GM12878 (cell line): ENCODE measurements at regions not wholly inside any gene's neighbourhood (a gene's known extent, or its start where the extent isn't known, plus 50 kb on each side); places are given as distances from the start of the nearest gene placed in this dataset.

Experiments
- ATAC-seq: fragments of 200-7000 bp; cut with Tn5 transposase; 3 replicates; pipeline ENCODE4 v1.9.1; 2020; ENCODE audit warnings: mild to moderate bottlenecking, moderate library complexity
- BruUV-seq: library from RNA; stranded (reverse); fragments of 400-500 nt; replicated peaks from 2 replicates; lab custom pipeline; 2021; lab: Mats Ljungman, UMichigan
- CTCF ChIA-PET: fragments of 300-600 bp; sonication (Branson Sonifier 250); formaldehyde crosslinking; extraction: SDS; loops from one replicate; lab custom pipeline; 2021; ENCODE audit warnings: inconsistent platforms; lab: Yijun Ruan, JAX
- POLR2A ChIA-PET: fragments of 350-600 bp; formaldehyde crosslinking; extraction: SDS; loops from one replicate; lab custom pipeline; 2021; ENCODE audit warnings: inconsistent platforms; lab: Charles Lee
- RAD21 ChIA-PET: fragments of 300-600 bp; sonication (Branson Sonifier 250); formaldehyde crosslinking; loops from one replicate; lab custom pipeline; 2023; ENCODE audit warnings: antibody characterized with exemption; ENCODE audit not compliant: unreplicated experiment; lab: Charles Lee
- SMC1A ChIA-PET: fragments of 300-600 bp; sonication (Branson Sonifier 250); formaldehyde crosslinking; loops from one replicate; lab custom pipeline; 2023; ENCODE audit not compliant: unreplicated experiment, uncharacterized antibody; lab: Charles Lee
- DNase-seq: peaks from one replicate; pipeline ENCODE4 v3.0.0-alpha.2; 2011; ENCODE audit warnings: low read depth, low spot score
- FAIRE-seq: peaks from 3 replicates; lab custom pipeline; 2011; peaks lifted over from hg19 to GRCh38; lab: Jason Lieb, UNC
- H2AFZ ChIP-seq: 2 replicates; pipeline ENCODE4 v1.6.0; 2011; ENCODE audit warnings: low read depth, low read length, control low read depth; ENCODE audit not compliant: control insufficient read depth
- H3K27ac ChIP-seq: 2 replicates; pipeline ENCODE4 v1.5.1; 2011; ENCODE audit warnings: control low read depth; ENCODE audit not compliant: control insufficient read depth, insufficient read depth
- H3K27me3 ChIP-seq, 2 experiments: replicated peaks in 1 of 2; 2 replicates each; pipeline versions ENCODE4 v1.6.0 to v1.6.1; 2011; ENCODE audit warnings: low read length in 1 of 2; ENCODE audit not compliant: control insufficient read depth in 2 of 2, insufficient read depth in 2 of 2
- H3K36me3 ChIP-seq, 2 experiments: 2 replicates each; pipeline ENCODE4 v1.5.1; 2011; ENCODE audit warnings: low read length in 1 of 2; ENCODE audit not compliant: control insufficient read depth in 2 of 2, insufficient read depth in 2 of 2
- H3K4me1 ChIP-seq: 2 replicates; pipeline ENCODE4 v1.6.1; 2011; ENCODE audit warnings: mild to moderate bottlenecking, low read length, moderate library complexity, mixed read lengths; ENCODE audit not compliant: control insufficient read depth, insufficient read depth
- H3K4me2 ChIP-seq: 2 replicates; pipeline ENCODE4 v1.6.0; 2011; ENCODE audit warnings: control low read depth; ENCODE audit not compliant: control insufficient read depth, insufficient read depth
- H3K4me3 ChIP-seq: fragments of 200-600 bp; sonication (generic); 2 replicates; pipeline ENCODE4 v1.5.1; 2016
- H3K79me2 ChIP-seq: 2 replicates; pipeline ENCODE4 v1.6.0; 2011; ENCODE audit warnings: low read length; ENCODE audit not compliant: control insufficient read depth, insufficient read depth
- H3K9ac ChIP-seq: 2 replicates; pipeline ENCODE4 v1.8.0; 2011; ENCODE audit warnings: low read length, control low read depth, mixed read lengths; ENCODE audit not compliant: control insufficient read depth, insufficient read depth
- H3K9me3 ChIP-seq: replicated peaks from 3 replicates; pipeline ENCODE4 v1.5.1; 2011; ENCODE audit warnings: mild to moderate bottlenecking, low read length; ENCODE audit not compliant: control insufficient read depth, insufficient read depth
- H4K20me1 ChIP-seq: 2 replicates; pipeline ENCODE4 v1.6.0; 2011; ENCODE audit not compliant: control insufficient read depth, insufficient read depth
- ASH2L ChIP-seq: fragments of 300-600, 200-600 bp; sonication (generic); IDR thresholded peaks from 2 replicates; pipeline ENCODE4 v1.6.1; 2017; ENCODE audit warnings: low read depth, mild to moderate bottlenecking, borderline replicate concordance
- BACH1 ChIP-seq: fragments of 450-650 bp; IDR thresholded peaks from 2 replicates; pipeline ENCODE4 v1.6.1; 2017; ENCODE audit warnings: mild to moderate bottlenecking, borderline replicate concordance
- CHD1 ChIP-seq: IDR thresholded peaks from 2 replicates; pipeline ENCODE4 v1.6.1; 2012; ENCODE audit warnings: low read depth, low read length, improper control_type of control experiment
- E2F4 ChIP-seq: IDR thresholded peaks from 2 replicates; pipeline ENCODE4 v1.6.1; 2012; ENCODE audit warnings: low read depth, low read length, improper control_type of control experiment
- EED ChIP-seq: sonication (generic); IDR thresholded peaks from 2 replicates; pipeline ENCODE4 v1.6.1; 2016; ENCODE audit warnings: antibody characterized with exemption, low read depth
- FOS ChIP-seq: IDR thresholded peaks from 3 replicates; pipeline ENCODE4 v1.6.1; 2011; ENCODE audit warnings: borderline replicate concordance; ENCODE audit not compliant: insufficient read length; ENCODE audit errors: extremely low read depth
- FOXK2 ChIP-seq: fragments of 450-650 bp; IDR thresholded peaks from 2 replicates; pipeline ENCODE4 v1.6.1; 2017; ENCODE audit warnings: mild to moderate bottlenecking, moderate library complexity
- MTA3 ChIP-seq: IDR thresholded peaks from 2 replicates; pipeline ENCODE4 v1.6.1; 2012; ENCODE audit warnings: low read length, inconsistent platforms, borderline replicate concordance
- NFYA ChIP-seq: IDR thresholded peaks from 2 replicates; pipeline ENCODE4 v1.6.1; 2011; ENCODE audit warnings: low read depth, mild to moderate bottlenecking, low read length, improper control_type of control experiment, borderline replicate concordance
- SP1 ChIP-seq: IDR thresholded peaks from one replicate; pipeline ENCODE4 v1.6.1; 2011; ENCODE audit warnings: low read depth, low read length
- STAT3 ChIP-seq: IDR thresholded peaks from 2 replicates; pipeline ENCODE4 v1.6.1; 2011; ENCODE audit warnings: low read depth, low read length, improper control_type of control experiment
- TBL1XR1 ChIP-seq: IDR thresholded peaks from 2 replicates; pipeline ENCODE4 v1.6.1; 2012; ENCODE audit warnings: low read depth, low read length, improper control_type of control experiment
- TCF3 ChIP-seq: IDR thresholded peaks from 2 replicates; pipeline ENCODE4 v1.6.1; 2012; ENCODE audit warnings: low read depth, mild to moderate bottlenecking, low read length, borderline replicate concordance; ENCODE audit not compliant: insufficient read depth
- USF1 ChIP-seq: IDR thresholded peaks from 2 replicates; pipeline ENCODE4 v1.6.1; 2011; ENCODE audit warnings: borderline replicate concordance, low read depth, mild to moderate bottlenecking, moderate library complexity, mixed read lengths, low read length; ENCODE audit not compliant: insufficient read depth; ENCODE audit errors: extremely low read length
- ZNF207 ChIP-seq: fragments of 450-650 bp; IDR thresholded peaks from 2 replicates; pipeline ENCODE4 v1.6.1; 2014; ENCODE audit warnings: antibody characterized with exemption, mild to moderate bottlenecking, borderline replicate concordance
- ZNF24 ChIP-seq: fragments of 450-650 bp; IDR thresholded peaks from 2 replicates; pipeline ENCODE4 v1.6.1; 2017; ENCODE audit warnings: antibody characterized with exemption, mild to moderate bottlenecking
- ZNF274 ChIP-seq: IDR thresholded peaks from one replicate; pipeline ENCODE4 v1.8.0; 2011; ENCODE audit not compliant: insufficient read length, insufficient read depth
- ZSCAN29 ChIP-seq: fragments of 450-650 bp; IDR thresholded peaks from 2 replicates; pipeline ENCODE4 v1.6.1; 2017; ENCODE audit warnings: mild to moderate bottlenecking, moderate library complexity
- ZZZ3 ChIP-seq: IDR thresholded peaks from 2 replicates; pipeline ENCODE4 v1.6.1; 2011; ENCODE audit warnings: low read depth; ENCODE audit not compliant: control insufficient read depth, insufficient read length
- WGBS: methylation state at CpG from one replicate; pipeline ENCODE4 v1.1.6; 2016; ENCODE audit warnings: low lambda C conversion rate; ENCODE audit not compliant: insufficient replicate concordance, insufficient coverage; ENCODE audit errors: missing lambda C conversion rate; 5-methylcytosine and 5-hydroxymethylcytosine counted together
- in situ Hi-C: fragments of 300-500 bp; cut with MboI; formaldehyde crosslinking; loops from 9 replicates; pipeline ENCODE4 v1.14.3; 2018; ENCODE audit warnings: mixed read lengths
- intact Hi-C: fragments of 100-400 bp; cut with micrococcal nuclease; formaldehyde crosslinking; loops from one replicate; pipeline ENCODE4 v1.14.2; 2022; ENCODE audit not compliant: unreplicated experiment

- TF ChIP-seq ZZZ3 (no peak), SP1 (no peak)
Measured at GRCh38 chr2:173556816-173557215, 202.1 kb downstream of the CDCA7 start (continued).

- TF ChIP-seq STAT3 (no peak), CHD1 (no peak), ZNF24 (no peak), ZNF207 (no peak), FOS (no peak), BACH1 (no peak), ZNF274 (no peak), NFYA (no peak), USF1 (no peak), ZSCAN29 (no peak), E2F4 (no peak), ASH2L (no peak), MTA3 (no peak), EED (no peak), FOXK2 (no peak), TBL1XR1 (no peak), TCF3 (no peak)
- 17% methylated on average over 2 of the region's 2 CpGs for WGBS
- FAIRE-seq: no peak
- ChIA-PET CTCF (interaction anchor here (0.6 to 1.0 kb wide), 2 partner anchors 11 to 156 kb away, joined by 3 to 5 read pairs; no protein-coding TSS in a partner anchor), SMC1A (no interaction called here), RAD21 (no interaction called here), POLR2A (no interaction called here)
- H2AFZ ChIP-seq: no peak overlapping the region
- no peak for ATAC-seq
- no peaks in the 10 kb centered on the region for H3K79me2 ChIP-seq
- no peak overlapping the region for H3K4me3 ChIP-seq
- H3K4me2 ChIP-seq: no peak overlapping the region
- no peak overlapping the region for H3K27ac ChIP-seq
- H3K4me1 ChIP-seq: no peaks in the 10 kb centered on the region
- no peaks in the 10 kb centered on the region for H3K9me3 ChIP-seq
- intact Hi-C loops: loop anchor here (10.0 kb wide), 1 partner anchor 787 kb away; no protein-coding TSS in a partner anchor
- no peak for DNase-seq
- no peaks in the 10 kb centered on the region for H4K20me1 ChIP-seq
- in situ Hi-C loops: no loop called here
- H3K36me3 ChIP-seq: no peaks in the 10 kb centered on the region
- no peak overlapping the region for H3K9ac ChIP-seq
- no TSS peak for BruUV-seq
- peaks cover 0 to 3% of the 10 kb centered on the region in 2 experiments; a peak in 2 of 4 replicates for H3K27me3 ChIP-seq
Measured at GRCh38 chr2:173557497-173557896, 202.8 kb downstream of the CDCA7 start.
